Activated CD8-positive, alpha-beta T cell treated with anti-CD3 and anti-CD28 coated beads for 36 hours (primary cell): ENCODE measurements at regions not wholly inside any gene's neighbourhood (a gene's known extent, or its start where the extent isn't known, plus 50 kb on each side); places are given as distances from the start of the nearest gene placed in this dataset.

Experiments
- ATAC-seq: fragments of 200-7000 bp; cut with Tn5 transposase; one replicate; pipeline ENCODE4 v1.10.0; 2021; ENCODE audit warnings: mild to moderate bottlenecking, moderate library complexity
- CTCF ChIA-PET: fragments of 350-600 bp; sonication (Branson Sonifier 250); formaldehyde crosslinking; loops from one replicate; lab custom pipeline; 2021; ENCODE audit warnings: antibody characterized with exemption; lab: Charles Lee
- POLR2A ChIA-PET: fragments of 350-600 bp; sonication (Branson Sonifier 250); formaldehyde crosslinking; loops from one replicate; lab custom pipeline; 2021; ENCODE audit warnings: antibody characterized with exemption; lab: Charles Lee
- DNase-seq: peaks from one replicate; pipeline ENCODE4 v3.0.0-alpha.2; 2020
- H3K27ac Mint-ChIP-seq: one replicate; pipeline ENCODE4 v1.8.0; 2021; ENCODE audit warnings: mild to moderate bottlenecking, mixed read lengths
- H3K27me3 Mint-ChIP-seq: one replicate; pipeline ENCODE4 v1.8.0; 2021; ENCODE audit warnings: mixed read lengths
- H3K36me3 Mint-ChIP-seq: one replicate; pipeline ENCODE4 v1.8.0; 2021; ENCODE audit warnings: low read depth, mixed read lengths
- H3K4me1 Mint-ChIP-seq: one replicate; pipeline ENCODE4 v1.8.0; 2021; ENCODE audit warnings: low read depth, mixed read lengths
- H3K4me3 Mint-ChIP-seq: one replicate; pipeline ENCODE4 v1.8.0; 2021; ENCODE audit warnings: mild to moderate bottlenecking, moderate library complexity, mixed read lengths
- H3K9me3 Mint-ChIP-seq: one replicate; pipeline ENCODE4 v1.8.0; 2021; ENCODE audit warnings: mixed read lengths
- CTCF ChIP-seq: fragments of 200-600 bp; IDR thresholded peaks from one replicate; pipeline ENCODE4 v1.8.0; 2022; ENCODE audit warnings: antibody characterized with exemption, mild to moderate bottlenecking
- intact Hi-C: fragments of 100-400 bp; cut with micrococcal nuclease; formaldehyde crosslinking; loops from one replicate; pipeline ENCODE4 v1.10.0; 2022

DNA sequence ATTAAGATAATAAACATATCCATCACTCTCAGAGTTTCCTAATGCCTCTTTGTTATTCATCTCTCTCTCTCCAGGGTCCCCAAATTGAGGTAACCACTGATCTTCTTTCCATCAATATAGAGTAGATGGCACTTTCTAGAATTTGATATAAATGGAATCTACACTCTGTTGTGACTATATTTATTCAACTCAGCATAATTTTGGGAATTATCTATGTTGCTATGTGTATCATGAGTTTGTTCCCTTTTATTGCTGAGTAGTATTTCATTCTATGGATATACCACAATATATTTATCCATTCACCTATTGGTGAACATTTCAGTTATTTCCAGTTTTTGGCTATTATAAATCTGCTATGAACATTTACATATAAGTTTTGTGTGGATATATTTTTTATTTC is 230.7 kb downstream of the HLX start:
- Mint-ChIP-seq H3K9me3 (no peaks in the 10 kb centered on the region), H3K4me1 (no peaks in the 10 kb centered on the region), H3K4me3 (no peak overlapping the region), H3K27me3 (no peaks in the 10 kb centered on the region), H3K27ac (no peak overlapping the region), H3K36me3 (no peaks in the 10 kb centered on the region)
- CTCF ChIA-PET = no interaction called here
- no peak for TF ChIP-seq CTCF
- intact Hi-C loops = no loop called here
- no peak for DNase-seq
- POLR2A ChIA-PET = no interaction called here
- ATAC-seq = no peak

DNA sequence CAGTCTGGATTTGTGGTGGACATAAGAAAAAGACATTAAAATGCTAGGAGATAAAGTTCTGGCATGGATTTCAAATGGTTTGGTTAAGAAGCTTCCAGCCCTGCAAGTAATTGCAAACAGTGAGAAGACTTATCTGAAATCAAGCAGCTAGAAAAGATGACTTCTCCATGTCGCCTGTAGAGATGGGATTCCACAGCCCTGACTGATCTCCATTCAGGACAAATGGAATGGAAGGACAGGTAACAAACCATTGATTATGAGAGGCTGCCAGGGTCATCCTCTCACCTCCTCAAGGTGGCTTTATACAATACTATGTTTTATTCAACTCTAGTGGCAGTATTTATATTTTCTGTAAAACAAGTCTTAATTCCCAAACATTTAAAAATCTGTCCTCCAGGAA is 237.9 kb downstream of the HLX start:
- ChIA-PET CTCF (no interaction called here), POLR2A (no interaction called here)
- TF ChIP-seq CTCF = no peak
- ATAC-seq = no peak
- no peak overlapping the region for H3K27ac Mint-ChIP-seq
- peaks cover 4% of the 10 kb centered on the region for H3K27me3 Mint-ChIP-seq
- H3K36me3 Mint-ChIP-seq = no peaks in the 10 kb centered on the region
- H3K4me1 Mint-ChIP-seq = no peaks in the 10 kb centered on the region
- intact Hi-C loops = no loop called here
- H3K9me3 Mint-ChIP-seq = peaks cover 3% of the 10 kb centered on the region
- no peak for DNase-seq
- H3K4me3 Mint-ChIP-seq = no peak overlapping the region

- intact Hi-C loops = no loop called here
- Mint-ChIP-seq H3K4me3 (no peak overlapping the region), H3K27ac (no peak overlapping the region), H3K36me3 (no peaks in the 10 kb centered on the region), H3K4me1 (no peaks in the 10 kb centered on the region), H3K27me3 (peaks cover 4% of the 10 kb centered on the region), H3K9me3 (peaks cover 3% of the 10 kb centered on the region)
- CTCF ChIA-PET = no interaction called here
- TF ChIP-seq CTCF = no peak
- POLR2A ChIA-PET = no interaction called here
- no peak for DNase-seq
- no peak for ATAC-seq
These were observed 238.3 kb downstream of the HLX start for GRCh38 chr1:221117548-221117951.

- CTCF ChIA-PET = no interaction called here
- H3K4me3 Mint-ChIP-seq = no peak overlapping the region
- no peaks in the 10 kb centered on the region for H3K36me3 Mint-ChIP-seq
These were observed 239.1 kb downstream of the HLX start for GRCh38 chr1:221118176-221118937.

More at GRCh38 chr1:221118176-221118937, 239.1 kb downstream of the HLX start:
- DNase-seq (no peak), ATAC-seq (no peak)
- Mint-ChIP-seq H3K4me1 (no peaks in the 10 kb centered on the region), H3K27ac (no peak overlapping the region), H3K9me3 (peaks cover 3% of the 10 kb centered on the region), H3K27me3 (peaks cover 4% of the 10 kb centered on the region)
- POLR2A ChIA-PET = no interaction called here
- intact Hi-C loops = no loop called here
- TF ChIP-seq CTCF = no peak
